H1 (cell line): ENCODE measurements at regions not wholly inside any gene's neighbourhood (a gene's known extent, or its start where the extent isn't known, plus 50 kb on each side); places are given as distances from the start of the nearest gene placed in this dataset.
A peak's percentile ranks its signal among the peaks of the same experiment; 100 is the strongest.

ENCODE experiments used
- CTCF ChIA-PET: fragments of 300-600 bp; sonication (Branson Sonifier 250); formaldehyde crosslinking; loops from one replicate; lab custom pipeline; 2021; ENCODE audit not compliant: partially characterized antibody; lab: Charles Lee
- POLR2A ChIA-PET: fragments of 300-600 bp; sonication (Branson Sonifier 250); formaldehyde crosslinking; loops from one replicate; lab custom pipeline; 2021; ENCODE audit warnings: inconsistent platforms; ENCODE audit not compliant: partially characterized antibody; lab: Charles Lee
- DNase-seq, 2 experiments: peaks; one replicate each; pipeline versions ENCODE4 v3.0.0 to v3.0.0-alpha.2; 2010 to 2022; ENCODE audit warnings: low spot score in 2 of 2, low read depth in 1 of 2, mixed read lengths in 1 of 2
- FAIRE-seq: peaks from 2 replicates; lab custom pipeline; 2011; peaks lifted over from hg19 to GRCh38; lab: Jason Lieb, UNC
- H2AFZ ChIP-seq: 2 replicates; pipeline ENCODE4 v1.8.1; 2012; ENCODE audit warnings: low read length, inconsistent platforms
- H2AK5ac ChIP-seq: 2 replicates; pipeline ENCODE4 v1.6.1; 2013; ENCODE audit warnings: low read depth, low read length
- H2BK120ac ChIP-seq: replicated peaks from 2 replicates; pipeline ENCODE3; 2013; ENCODE audit warnings: low read depth, low read length, inconsistent platforms
- H2BK12ac ChIP-seq: 2 replicates; pipeline ENCODE4 v1.6.1; 2013; ENCODE audit warnings: low read depth, low read length
- H2BK15ac ChIP-seq: 2 replicates; pipeline ENCODE4 v1.6.1; 2013; ENCODE audit warnings: low read length
- H2BK20ac ChIP-seq: 2 replicates; pipeline ENCODE4 v1.6.1; 2013; ENCODE audit warnings: low read length
- H2BK5ac ChIP-seq: 2 replicates; pipeline ENCODE4 v1.6.1; 2013; ENCODE audit warnings: low read depth, low read length
- H3K14ac ChIP-seq: 2 replicates; pipeline ENCODE4 v1.6.1; 2013; ENCODE audit warnings: inconsistent platforms; ENCODE audit not compliant: insufficient read length
- H3K18ac ChIP-seq: 2 replicates; pipeline ENCODE4 v1.6.1; 2013; ENCODE audit warnings: low read length; ENCODE audit errors: extremely low read depth
- H3K23ac ChIP-seq: 2 replicates; pipeline ENCODE4 v1.6.1; 2013; ENCODE audit warnings: inconsistent platforms; ENCODE audit not compliant: insufficient read length
- H3K23me2 ChIP-seq: 2 replicates; pipeline ENCODE4 v1.6.1; 2013; ENCODE audit warnings: low read depth, low read length
- H3K27ac ChIP-seq: 2 replicates; pipeline ENCODE4 v1.6.1; 2011; ENCODE audit warnings: low read depth, low read length, inconsistent platforms
- H3K27me3 ChIP-seq, 4 experiments: replicated peaks in 1 of 4; 1 replicate in 1 of 4; 2 replicates in 3 of 4; pipeline versions ENCODE4 v1.6.1 to v1.8.1; 2011 to 2013; ENCODE audit warnings: low read length in 3 of 4, mild to moderate bottlenecking in 3 of 4, inconsistent platforms in 2 of 4, mixed read lengths in 2 of 4, moderate library complexity in 1 of 4; ENCODE audit not compliant: control insufficient read depth in 3 of 4, insufficient read depth in 3 of 4; ENCODE audit errors: extremely low read depth in 1 of 4
- H3K36me3 ChIP-seq, 4 experiments: 2 replicates each; pipeline versions ENCODE4 v1.6.1 to v1.8.1; 2011 to 2013; ENCODE audit warnings: mild to moderate bottlenecking in 4 of 4, low read length in 3 of 4, moderate library complexity in 2 of 4, control low read depth in 1 of 4, inconsistent platforms in 1 of 4; ENCODE audit not compliant: insufficient read depth in 4 of 4, control insufficient read depth in 2 of 4
- H3K4ac ChIP-seq: replicated peaks from 2 replicates; pipeline ENCODE3; 2013; ENCODE audit warnings: low read length, low read depth, mixed read lengths, inconsistent platforms; ENCODE audit not compliant: insufficient read length
- H3K4me1 ChIP-seq, 4 experiments: replicated peaks in 1 of 4; 1 replicate in 1 of 4; 2 replicates in 3 of 4; pipeline versions ENCODE4 v1.6.1 to v1.8.1; 2011 to 2013; ENCODE audit warnings: low read length in 3 of 4, inconsistent platforms in 2 of 4, mixed read lengths in 1 of 4; ENCODE audit not compliant: insufficient read depth in 4 of 4, control insufficient read depth in 3 of 4
- H3K4me2 ChIP-seq, 2 experiments: 2 replicates each; pipeline versions ENCODE4 v1.6.1 to v1.8.1; 2011 to 2013; ENCODE audit warnings: low read depth in 2 of 2, low read length in 2 of 2, control low read depth in 1 of 2, inconsistent platforms in 1 of 2, mild to moderate bottlenecking in 1 of 2; ENCODE audit not compliant: insufficient read depth in 1 of 2
- H3K4me3 ChIP-seq, 4 experiments: fragments of 200-600, 300-600 bp in 1 of 4; sonication (generic), shearing (Covaris generic), sonication (Bioruptor Twin) in 1 of 4; 2 replicates each; pipeline versions ENCODE4 v1.5.1 to v1.8.1; 2011 to 2016; ENCODE audit warnings: low read length in 4 of 4, low read depth in 3 of 4, control low read depth in 2 of 4, inconsistent platforms in 2 of 4, mild to moderate bottlenecking in 2 of 4, mixed read lengths in 1 of 4, moderate library complexity in 1 of 4; ENCODE audit not compliant: insufficient read depth in 2 of 4; ENCODE audit errors: extremely low read depth in 1 of 4
- H3K56ac ChIP-seq: replicated peaks from 2 replicates; pipeline ENCODE3; 2013; ENCODE audit warnings: low read depth, mild to moderate bottlenecking, mixed read lengths, low read length, inconsistent platforms; ENCODE audit not compliant: insufficient read length
- H3K79me1 ChIP-seq: 2 replicates; pipeline ENCODE4 v1.6.1; 2013; ENCODE audit warnings: low read depth, low read length, control low read depth
- H3K79me2 ChIP-seq, 2 experiments: 2 replicates each; pipeline versions ENCODE4 v1.6.1 to v1.8.1; 2012 to 2013; ENCODE audit warnings: low read length in 2 of 2, mild to moderate bottlenecking in 2 of 2, inconsistent platforms in 1 of 2; ENCODE audit not compliant: insufficient read depth in 2 of 2, control insufficient read depth in 1 of 2
- H3K9ac ChIP-seq, 4 experiments: replicated peaks in 1 of 4; 1 replicate in 1 of 4; 2 replicates in 3 of 4; pipeline versions ENCODE4 v1.6.1 to v1.8.1; 2011 to 2013; ENCODE audit warnings: low read depth in 3 of 4, low read length in 3 of 4, control low read depth in 2 of 4, mild to moderate bottlenecking in 2 of 4, moderate library complexity in 2 of 4, inconsistent platforms in 1 of 4; ENCODE audit errors: extremely low read depth in 1 of 4
- H3K9me3 ChIP-seq, 2 experiments: 2 replicates each; pipeline versions ENCODE4 v1.6.1 to v1.8.1; 2012 to 2013; ENCODE audit warnings: mild to moderate bottlenecking in 2 of 2, moderate library complexity in 2 of 2, control low read depth in 1 of 2, inconsistent platforms in 1 of 2, low read depth in 1 of 2, low read length in 1 of 2, mixed read lengths in 1 of 2; ENCODE audit not compliant: insufficient read depth in 2 of 2
- H4K20me1 ChIP-seq, 2 experiments: replicated peaks in 1 of 2; 2 replicates each; pipeline versions ENCODE3 to v1.8.1; 2011 to 2013; ENCODE audit warnings: inconsistent platforms in 2 of 2, low read length in 2 of 2, mild to moderate bottlenecking in 1 of 2; ENCODE audit not compliant: insufficient read depth in 2 of 2, control insufficient read depth in 1 of 2
- H4K5ac ChIP-seq: 2 replicates; pipeline ENCODE4 v1.6.1; 2013; ENCODE audit warnings: low read length, low read depth, mixed read lengths, inconsistent platforms; ENCODE audit not compliant: insufficient read length
- H4K8ac ChIP-seq: 2 replicates; pipeline ENCODE4 v1.8.0; 2013; ENCODE audit warnings: mild to moderate bottlenecking, moderate library complexity, low read length, inconsistent platforms; ENCODE audit not compliant: insufficient read depth; ENCODE audit errors: extremely low read depth
- H4K91ac ChIP-seq: replicated peaks from 2 replicates; pipeline ENCODE3; 2013; ENCODE audit warnings: low read length, mixed read lengths, inconsistent platforms; ENCODE audit not compliant: insufficient read length
- ASH2L ChIP-seq: fragments of 200-600, 300-600 bp; sonication (generic); IDR thresholded peaks from one replicate; pipeline ENCODE4 v1.7.1; 2017; ENCODE audit warnings: low read length
- RBBP5 ChIP-seq: IDR thresholded peaks from 2 replicates; pipeline ENCODE4 v1.7.1; 2012; ENCODE audit warnings: low read depth, mild to moderate bottlenecking, inconsistent platforms, low read length, moderate library complexity, borderline replicate concordance
- TAF1 ChIP-seq: IDR thresholded peaks from 2 replicates; pipeline ENCODE4 v1.6.1; 2011; ENCODE audit warnings: mild to moderate bottlenecking, low read depth, low read length
- TEAD4 ChIP-seq: IDR thresholded peaks from 2 replicates; pipeline ENCODE4 v1.6.1; 2012; ENCODE audit warnings: low read depth, low read length, inconsistent platforms, mixed read lengths
- WGBS, 2 experiments: shearing (Covaris generic) in 1 of 2; methylation state at CpG; one replicate each; pipeline versions ENCODE4 v1.1.6 to v1.1.7; 2013 to 2015; ENCODE audit warnings: low lambda C conversion rate in 2 of 2, mixed read lengths in 2 of 2, inconsistent platforms in 1 of 2, low coverage in 1 of 2, missing lambda C conversion rate in 1 of 2; ENCODE audit not compliant: insufficient replicate concordance in 2 of 2, insufficient coverage in 1 of 2, insufficient read length in 1 of 2; ENCODE audit errors: extremely low coverage in 1 of 2, missing lambda C conversion rate in 1 of 2; 5-methylcytosine and 5-hydroxymethylcytosine counted together

GRCh38 chr1:82978461-82979324 is 1020.2 kb downstream of the TTLL7 start:
- no peak overlapping the region; a peak in 1 of 7 replicates for H3K9ac ChIP-seq
- ChIA-PET POLR2A (no interaction called here), CTCF (interaction anchor here (0.9 to 1.7 kb wide), 2 partner anchors 11 to 202 kb away, joined by 3 to 7 read pairs; no protein-coding TSS in a partner anchor)
- no peaks in the 10 kb centered on the region for H4K20me1 ChIP-seq
- H2BK120ac ChIP-seq, result peak overlapping the region; percentile 57
- H2BK12ac ChIP-seq, result peak overlapping the region; percentile 70; the same call in 1 of the 2 replicates
- H3K9me3 ChIP-seq, result no peaks in the 10 kb centered on the region
- no peak overlapping the region for H3K4ac ChIP-seq
- peak overlapping the region; percentile 26 to 58 for H3K4me2 ChIP-seq
- H2BK20ac ChIP-seq, result peak overlapping the region; percentile 43; the same call in 1 of the 2 replicates
- H3K23me2 ChIP-seq, result no peaks in the 10 kb centered on the region
- H2AK5ac ChIP-seq, result peak overlapping the region; percentile 65; the same call in 1 of the 2 replicates
- H3K18ac ChIP-seq, result peak overlapping the region; percentile 10; the same call in 1 of the 2 replicates
- peak overlapping the region; percentile 93 for H4K91ac ChIP-seq
- H4K5ac ChIP-seq, result peak overlapping the region; percentile 23
- no peak overlapping the region for H3K27ac ChIP-seq
- H2AFZ ChIP-seq, result peak overlapping the region; percentile 48; the same call in 1 of the 2 replicates
- H3K14ac ChIP-seq, result no peak overlapping the region
- TF ChIP-seq RBBP5, result 0 out of 2 replicates have a peak, but pooled peaks have one; percentile 69
- no peak for TF ChIP-seq TAF1
- TF ChIP-seq TEAD4, result peak; percentile 88
- TF ChIP-seq ASH2L, result peak; percentile 60
- H3K4me1 ChIP-seq, result peaks cover 3 to 11% (median 9%) of the 10 kb centered on the region in 4 experiments; a peak in 4 of 7 replicates
- peak overlapping the region; percentile 36 for H3K56ac ChIP-seq
- H3K79me2 ChIP-seq, result no peaks in the 10 kb centered on the region
- H3K27me3 ChIP-seq, result no peaks in the 10 kb centered on the region
- DNase-seq, result peak in 1 of 2 experiments; percentile 49
- no peak overlapping the region; a peak in 1 of 8 replicates for H3K4me3 ChIP-seq
- H4K8ac ChIP-seq, result no peak overlapping the region; the same call in 1 of the 2 replicates
- no peaks in the 10 kb centered on the region for H3K36me3 ChIP-seq
- no peak overlapping the region for H3K23ac ChIP-seq
- H3K79me1 ChIP-seq, result no peaks in the 10 kb centered on the region
- 60% methylated on average over 10 of the region's 10 CpGs; no CpG with 5 or more reads in 1 of the 2 experiments for WGBS, 2 experiments
- H2BK5ac ChIP-seq, result peak overlapping the region; percentile 53; the same call in 1 of the 2 replicates
- FAIRE-seq, result peak; percentile 7
- no peak overlapping the region for H2BK15ac ChIP-seq
